ENCODE measurements at regions not wholly inside any gene's neighbourhood (a gene's known extent, or its start where the extent isn't known, plus 50 kb on each side); places are given as distances from the start of the nearest gene placed in this dataset.

- TF ChIP-seq CTCF (conservative IDR thresholded peaks at IDR 0.05): no peak
- no peak for TF ChIP-seq ZFX (IDR thresholded peaks at IDR 0.05)
Observed at GRCh38 chr10:2026936-2027335, 289.6 kb upstream of the ADARB2 start.

Measured in C4-2B (cell line).